ENCODE measurements at regions not wholly inside any gene's neighbourhood (a gene's known extent, or its start where the extent isn't known, plus 50 kb on each side); places are given as distances from the start of the nearest gene placed in this dataset.

DNA sequence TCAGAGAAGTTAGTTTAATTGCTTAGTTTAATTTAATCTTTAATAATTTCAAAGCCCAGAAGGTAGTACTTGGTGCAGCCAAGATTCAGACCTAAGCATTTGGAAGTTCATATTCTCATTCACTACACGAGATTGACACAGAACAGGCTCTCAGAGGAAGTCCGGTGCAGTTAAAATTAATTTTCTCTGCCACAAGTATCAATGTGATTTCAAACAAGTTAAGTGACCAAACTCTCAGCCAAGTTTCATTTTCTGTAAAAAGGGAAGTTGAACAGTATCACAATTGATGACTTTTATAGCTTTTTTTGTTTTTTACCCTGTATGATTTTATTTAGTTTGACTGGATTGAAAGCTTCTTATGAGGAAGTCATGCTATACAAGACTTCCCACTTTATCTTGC is 1494.9 kb upstream of the LRRTM3 start:
- DNase-seq = no peak

DNA sequence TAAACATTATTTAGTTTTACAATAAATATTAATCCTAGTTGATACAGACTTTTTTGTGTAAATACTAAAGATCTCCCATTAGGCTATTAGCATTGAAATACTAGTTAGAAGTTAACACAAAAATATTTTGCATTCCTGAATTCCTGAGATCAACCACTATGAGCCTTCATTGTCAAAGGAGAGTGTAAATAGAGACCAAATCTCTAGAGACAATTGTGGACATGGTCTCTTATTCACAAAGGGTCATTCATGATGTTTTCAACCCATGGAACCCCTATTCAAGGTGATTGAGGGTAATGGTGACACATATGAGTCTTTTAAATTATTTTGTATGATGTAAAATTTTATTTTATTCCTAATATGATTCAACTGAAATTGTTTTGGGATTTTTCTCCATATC is 1454.8 kb upstream of the LRRTM3 start:
- no peak for DNase-seq

DNA sequence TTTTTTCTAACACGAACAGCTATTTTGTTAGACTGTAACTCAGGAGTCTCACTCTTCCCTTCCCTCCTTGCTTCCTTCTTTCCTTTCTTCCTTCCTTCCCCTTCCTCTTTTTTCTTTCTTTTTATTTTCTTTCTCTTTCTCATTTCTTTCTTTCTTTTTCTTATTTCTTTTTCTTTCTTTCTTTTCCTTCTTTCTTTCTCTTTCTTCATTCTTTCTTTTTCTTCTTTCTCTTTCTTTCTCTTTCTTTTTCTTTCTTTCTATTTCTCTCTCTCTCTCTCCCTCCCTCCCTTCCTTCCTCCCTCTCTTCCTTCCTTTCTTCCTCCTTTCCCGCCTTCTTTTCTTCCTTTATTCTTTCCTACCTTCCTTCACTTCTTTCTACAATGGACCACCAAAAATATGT is 1443.0 kb upstream of the LRRTM3 start:
- no peak for DNase-seq

DNA sequence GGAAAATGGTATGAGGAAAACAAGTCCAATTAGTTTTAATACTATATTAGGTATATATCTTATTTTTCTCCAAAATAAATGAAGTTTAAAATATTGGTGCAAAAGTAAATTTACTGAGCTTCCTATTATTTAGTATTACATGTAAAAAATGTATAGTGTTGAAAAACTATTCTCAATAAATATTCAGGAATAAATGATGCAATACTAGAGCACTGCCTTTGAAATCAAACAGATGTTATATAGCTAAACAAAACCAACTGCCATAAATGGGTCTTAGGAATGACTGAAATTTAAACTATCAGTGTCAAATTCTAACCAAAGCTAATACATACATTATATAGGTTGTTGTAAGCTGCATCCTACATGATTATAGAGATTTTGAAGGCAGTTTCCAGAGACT is 1434.0 kb upstream of the LRRTM3 start:
- DNase-seq = no peak

DNA sequence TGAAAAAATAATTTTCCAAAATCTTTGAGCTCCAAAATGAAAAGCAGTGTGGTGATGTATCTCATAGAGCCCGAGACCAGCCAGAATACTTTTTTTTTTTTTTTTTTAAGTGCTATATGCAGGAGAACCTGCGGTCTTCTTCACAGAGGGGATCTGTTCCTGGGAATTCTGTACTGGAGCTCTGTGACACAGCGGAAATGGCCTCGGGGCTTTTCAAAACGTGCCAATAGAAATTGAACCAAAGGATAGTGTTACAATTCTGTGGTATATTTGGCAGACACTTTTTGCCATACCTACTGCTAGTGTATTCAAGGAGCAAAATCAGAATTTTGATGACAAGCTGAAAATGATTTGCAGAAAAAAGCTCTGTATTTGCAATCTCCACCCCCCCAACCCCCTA is 1429.3 kb upstream of the LRRTM3 start:
- no peak for DNase-seq

DNA sequence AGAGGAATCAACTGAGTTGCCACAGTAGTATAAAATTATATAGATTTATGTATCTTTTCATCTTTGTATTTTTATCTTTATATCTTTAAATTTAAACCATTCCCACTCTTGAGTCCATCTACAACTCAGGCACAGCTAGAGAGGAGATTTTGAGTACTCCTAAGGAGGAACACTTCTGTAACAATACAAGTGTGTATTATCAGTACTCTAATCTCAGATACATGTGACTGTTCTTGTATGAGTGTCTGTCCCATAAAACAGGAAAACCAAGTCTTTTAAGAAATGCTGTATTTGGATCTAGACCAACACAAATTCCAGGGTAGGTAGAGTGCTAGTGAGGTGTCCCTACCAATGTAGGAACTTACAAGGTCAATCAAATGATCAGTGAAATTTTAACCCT is 1428.0 kb upstream of the LRRTM3 start:
- no peak for DNase-seq

DNA sequence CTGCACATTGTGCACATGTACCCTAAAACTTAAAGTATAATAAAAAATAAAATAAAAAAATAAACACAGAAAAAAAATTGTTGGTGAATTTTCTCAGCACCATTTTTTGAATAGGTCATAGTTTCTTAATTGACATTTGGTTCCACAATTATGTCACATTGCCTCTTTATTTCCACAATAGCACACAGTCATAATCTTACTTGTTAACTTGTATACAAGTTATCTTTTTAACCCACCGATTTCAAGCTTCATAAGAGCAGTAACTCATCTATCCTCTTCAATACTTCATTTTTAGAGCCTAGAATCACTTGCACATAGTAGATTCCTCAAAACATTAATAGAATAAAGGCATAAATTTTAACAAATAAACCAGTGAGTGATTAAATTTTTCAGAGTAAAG is 1425.1 kb upstream of the LRRTM3 start:
- DNase-seq = no peak

DNA sequence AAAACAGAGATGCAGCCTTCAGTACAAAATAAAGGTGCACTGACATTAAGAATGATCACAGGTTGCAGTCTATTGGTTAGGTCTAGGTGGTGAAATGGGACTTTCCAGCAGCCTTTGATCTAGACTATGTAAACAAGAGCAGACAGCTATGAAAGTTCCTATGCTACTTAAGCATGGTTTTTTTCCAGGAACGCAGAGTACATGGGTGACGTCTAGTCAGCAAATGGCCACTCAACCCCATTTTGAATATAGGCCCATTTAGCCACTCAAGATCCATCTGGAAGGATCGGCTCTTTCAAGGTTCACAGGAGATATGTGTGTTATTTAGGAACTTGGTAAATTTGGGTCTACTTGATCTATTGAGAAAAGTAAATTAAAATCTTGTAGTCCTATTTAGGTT is 1424.6 kb upstream of the LRRTM3 start:
- DNase-seq = no peak

DNA sequence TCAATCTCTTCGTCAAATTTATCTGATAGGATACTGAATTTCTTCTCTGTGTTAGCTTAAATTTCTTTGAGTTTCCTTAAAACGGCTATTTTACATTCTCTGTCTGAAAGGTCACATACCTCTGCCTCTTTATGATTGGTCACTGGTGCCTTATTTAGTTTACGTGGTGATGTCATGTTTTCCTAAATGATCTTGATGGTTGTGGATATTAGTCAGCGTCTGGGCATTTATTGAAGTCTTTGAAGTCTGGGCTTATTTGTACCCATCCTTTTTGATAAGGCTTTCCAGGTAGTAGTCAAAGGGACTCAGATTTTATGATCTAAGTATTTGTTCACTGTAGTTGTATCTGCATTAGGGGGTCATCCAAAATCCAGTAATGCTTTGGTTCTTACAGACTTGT is 1407.5 kb upstream of the LRRTM3 start:
- no peak for DNase-seq

DNA sequence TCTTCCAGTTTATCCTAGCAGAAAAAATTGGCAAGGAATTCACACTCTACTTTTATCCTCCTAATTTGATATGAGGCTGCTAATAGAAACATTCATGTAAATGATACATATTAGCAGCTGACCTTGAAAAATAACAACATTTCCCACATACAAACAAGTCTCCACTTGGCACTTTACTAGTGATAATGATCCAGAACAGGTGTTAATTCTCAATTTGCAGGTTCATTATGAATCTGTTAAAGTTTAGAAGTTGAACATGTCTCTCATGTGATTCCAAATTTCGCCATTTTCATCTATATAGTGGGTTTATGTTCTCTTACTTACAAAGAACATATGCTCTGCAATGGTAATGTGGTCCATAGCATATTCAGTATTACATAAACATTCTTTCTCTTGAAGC is 1396.8 kb upstream of the LRRTM3 start:
- DNase-seq = no peak

DNA sequence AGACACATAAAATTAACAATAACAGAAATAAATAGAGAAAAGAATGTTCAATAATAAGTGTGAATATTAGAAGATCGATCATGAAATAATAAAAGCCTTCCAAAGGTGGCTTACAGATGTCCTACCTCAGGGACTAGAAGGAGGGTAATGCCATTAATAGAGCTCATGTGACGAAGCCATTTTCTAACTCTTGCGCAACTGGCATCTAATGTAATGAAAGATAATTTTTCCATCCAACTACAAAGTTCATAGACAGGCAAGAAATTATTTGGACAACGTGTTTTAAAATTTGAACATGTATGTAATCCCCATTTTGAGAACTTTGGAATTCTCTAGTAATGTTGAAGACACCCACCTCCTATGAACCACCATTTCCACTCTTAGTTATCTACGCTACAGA is 1394.3 kb upstream of the LRRTM3 start:
- DNase-seq = no peak

DNA sequence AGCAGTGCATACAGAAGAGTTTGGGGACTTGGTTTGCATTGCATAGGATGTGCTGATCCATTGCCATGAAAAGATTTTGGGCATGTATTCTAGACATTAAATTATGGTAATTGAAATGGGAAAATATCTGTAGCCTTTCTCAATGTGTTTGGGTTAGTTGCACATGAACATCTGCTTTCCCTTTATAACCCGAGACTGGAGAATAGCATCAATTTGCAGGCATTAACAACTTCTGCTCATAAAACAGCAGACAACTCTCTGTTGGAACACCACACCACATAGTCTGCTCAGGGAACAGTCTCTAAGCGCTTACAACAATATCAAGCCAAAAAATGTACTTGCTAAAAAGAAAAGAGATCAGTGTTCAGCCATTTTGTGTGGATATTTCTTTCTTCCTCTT is 1391.1 kb upstream of the LRRTM3 start:
- no peak for DNase-seq

DNA sequence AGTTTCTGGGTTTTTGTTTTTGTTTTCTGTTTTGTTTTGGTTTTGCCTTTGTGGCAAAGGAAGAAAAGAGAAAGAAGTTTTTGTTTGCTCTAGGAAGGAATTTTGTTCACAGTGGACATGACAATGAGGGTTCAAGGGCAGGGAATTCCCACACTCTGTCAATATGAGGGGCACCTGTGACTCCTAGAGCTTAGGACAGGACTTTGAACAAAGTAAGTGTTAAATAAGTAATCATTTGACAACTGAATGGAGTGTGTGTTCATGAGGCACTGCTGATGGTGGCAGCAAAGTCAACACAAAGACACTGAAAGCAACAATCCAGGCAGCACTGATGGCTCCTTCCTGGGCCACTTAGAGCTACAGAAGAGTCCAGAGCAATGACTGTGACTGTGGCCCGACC is 1381.1 kb upstream of the LRRTM3 start:
- no peak for DNase-seq

DNA sequence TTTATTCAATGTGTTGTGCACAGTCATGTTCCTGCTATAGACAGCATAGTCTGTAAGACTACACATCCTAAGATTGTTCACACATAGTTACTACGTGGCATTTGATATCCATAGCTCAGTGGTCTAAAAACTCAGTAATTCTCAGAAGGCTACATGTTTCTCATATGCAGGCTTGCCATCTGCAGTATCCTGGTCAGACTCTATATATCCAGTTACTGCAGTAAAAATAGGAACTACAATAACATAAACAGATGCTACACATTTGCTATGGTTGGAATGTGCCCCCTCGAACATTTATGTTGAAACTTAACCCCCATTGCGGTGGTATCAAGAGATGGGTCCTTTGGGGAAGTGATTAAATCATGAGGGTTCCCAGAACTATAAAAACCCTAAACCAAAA is 1377.8 kb upstream of the LRRTM3 start:
- DNase-seq = no peak

DNA sequence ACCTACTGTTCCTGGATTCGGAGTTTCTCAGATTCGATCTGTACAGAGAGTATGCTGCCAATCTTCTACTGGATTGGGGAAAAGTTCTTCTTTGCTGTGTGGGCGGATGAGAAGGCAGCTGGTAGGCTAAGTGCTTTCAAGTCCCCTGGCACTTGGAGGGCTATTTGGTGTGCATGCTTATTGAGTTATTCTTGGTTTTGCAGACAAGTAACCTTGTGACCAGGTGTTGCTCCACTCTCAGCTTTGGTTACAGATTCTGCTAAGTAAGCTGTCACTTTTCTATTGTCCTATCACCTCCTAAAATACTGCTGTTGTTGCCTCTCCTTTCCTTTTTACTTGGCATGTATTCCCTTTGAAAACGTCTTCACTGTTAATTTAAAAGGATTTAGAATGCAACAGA is 1375.1 kb upstream of the LRRTM3 start:
- DNase-seq = no peak

DNA sequence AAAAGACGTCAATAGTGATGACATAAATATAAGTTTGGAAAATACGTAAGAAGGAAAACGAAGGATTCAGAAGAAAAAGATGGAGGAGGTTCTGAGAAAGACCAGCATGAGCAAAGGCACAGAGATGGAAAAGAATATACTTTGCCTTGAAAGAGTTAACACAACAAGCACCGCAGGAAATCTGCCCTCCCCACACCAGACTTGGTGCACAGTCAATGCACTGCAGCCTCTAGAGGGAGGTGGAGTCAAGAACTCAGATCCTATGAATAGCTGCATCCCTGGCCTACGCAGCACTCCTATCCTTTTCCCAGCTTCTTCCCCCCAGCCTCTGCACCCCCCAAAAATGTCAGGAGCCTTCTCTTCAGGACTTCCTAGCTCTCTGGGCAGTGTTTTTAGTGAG is 1370.6 kb upstream of the LRRTM3 start:
- DNase-seq = no peak

DNA sequence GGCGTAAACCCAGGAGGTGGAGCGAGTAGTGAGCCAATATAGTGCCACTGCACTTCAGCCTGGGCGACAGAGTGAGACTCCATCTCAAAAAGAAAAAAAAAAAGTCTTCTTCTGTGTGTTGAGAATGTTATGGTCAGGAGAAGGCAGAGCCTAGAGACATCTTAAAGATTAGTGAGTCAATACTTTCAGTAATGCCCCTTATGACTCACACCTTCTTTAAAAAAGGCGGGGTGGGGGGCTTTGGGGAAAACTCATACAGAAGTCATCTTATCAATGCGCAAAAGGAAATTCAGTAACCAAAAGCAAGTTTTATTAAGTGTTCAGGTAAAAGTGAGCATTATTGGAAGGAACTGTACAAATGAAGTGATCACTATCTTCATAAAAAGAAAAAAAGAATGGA is 1369.8 kb upstream of the LRRTM3 start:
- DNase-seq = no peak

DNA sequence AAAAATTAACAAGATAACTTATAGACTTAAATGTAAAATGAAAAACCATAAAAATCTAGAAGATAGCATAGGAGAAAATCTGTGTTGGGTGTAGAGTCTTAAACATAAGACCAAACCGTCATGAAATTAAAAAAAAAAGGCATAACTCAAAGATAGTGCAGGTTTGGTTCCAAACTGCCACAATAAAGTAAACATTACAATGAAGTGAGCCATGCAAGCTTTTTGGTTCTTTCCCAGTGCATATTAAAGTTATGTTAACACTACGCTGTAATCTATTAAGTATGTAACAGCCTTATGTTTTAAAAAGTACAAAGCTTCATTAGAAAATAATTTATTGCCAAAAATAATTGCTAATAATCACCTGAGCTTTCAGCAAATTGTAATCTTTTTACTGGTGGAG is 1366.5 kb upstream of the LRRTM3 start:
- DNase-seq = no peak

DNA sequence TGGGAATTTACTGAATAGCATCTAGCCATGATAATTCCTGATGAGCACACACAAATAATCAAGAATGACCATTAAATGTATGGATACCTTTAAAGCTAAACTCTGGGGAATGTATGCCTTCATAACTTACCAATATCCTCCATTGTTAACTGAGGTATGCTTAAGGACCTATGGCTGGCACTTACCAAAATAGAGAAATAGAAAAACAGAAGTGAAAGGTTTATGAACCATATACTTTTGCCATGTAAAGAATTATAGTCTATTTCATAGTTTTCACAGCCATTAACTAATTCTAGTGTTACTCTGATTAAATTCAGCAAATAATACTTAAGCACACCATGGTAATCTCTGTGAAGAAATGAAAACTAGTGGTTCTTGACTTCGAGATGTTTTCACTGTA is 1360.6 kb upstream of the LRRTM3 start:
- no peak for DNase-seq

DNA sequence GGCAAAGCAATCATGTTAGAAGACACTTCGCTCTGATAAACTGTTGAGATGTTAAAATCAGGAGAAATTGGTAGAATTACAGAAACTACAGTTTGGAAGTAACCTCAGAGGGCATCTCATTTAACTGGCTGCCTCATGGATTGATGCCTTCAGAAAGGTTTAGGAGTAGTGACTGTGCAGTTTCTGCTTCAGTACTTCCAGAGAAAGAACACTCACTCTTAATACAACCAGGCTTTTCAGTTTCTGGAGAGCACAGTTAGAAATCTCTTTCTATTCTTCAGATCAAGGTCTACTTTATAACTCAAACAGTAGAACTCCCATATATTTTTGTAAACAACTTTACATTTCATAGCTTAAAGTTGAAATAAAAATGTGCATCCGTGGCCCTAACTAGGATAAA is 1358.9 kb upstream of the LRRTM3 start:
- DNase-seq = no peak

DNA sequence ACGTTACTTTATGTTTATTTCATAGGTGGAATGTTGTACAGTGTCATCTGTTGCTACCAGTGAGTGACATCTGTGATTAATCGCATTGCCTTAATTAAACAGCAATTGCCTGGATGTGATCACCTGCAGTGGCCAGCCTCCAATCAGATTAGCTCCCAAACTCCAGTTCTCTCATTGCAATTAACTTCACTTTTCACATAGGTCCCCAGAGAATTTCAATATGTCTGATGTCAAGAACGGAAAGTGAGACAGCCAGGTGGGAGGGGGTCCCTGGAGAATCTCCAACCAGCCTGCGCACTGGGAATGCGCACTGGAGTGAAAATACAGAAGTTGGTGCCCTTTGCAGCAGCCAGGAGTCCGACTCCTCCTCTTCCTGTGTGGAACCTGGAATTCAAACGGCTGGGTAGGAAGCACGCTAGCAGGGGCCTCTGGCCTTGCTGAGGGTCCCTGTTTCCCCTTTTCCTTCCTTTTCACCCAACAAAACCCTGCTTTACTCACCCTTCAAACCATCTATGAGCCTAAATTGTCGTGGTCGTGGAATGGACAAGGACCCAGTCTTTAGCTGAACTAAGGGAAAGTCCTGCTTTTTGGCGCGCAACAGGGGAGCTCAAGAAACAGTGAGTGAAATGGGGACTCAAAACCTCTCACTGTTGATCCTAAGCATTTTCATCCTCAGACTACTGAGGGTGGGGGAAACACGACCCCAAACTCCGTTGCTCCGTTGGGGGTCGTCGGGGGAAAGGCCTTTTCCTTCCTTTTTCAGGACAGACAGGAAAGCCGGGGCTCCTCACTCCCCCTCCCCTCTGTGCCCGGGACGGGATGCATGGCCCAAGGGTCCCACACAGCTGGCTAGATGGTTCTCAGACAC is 1355.5 kb upstream of the LRRTM3 start:
- DNase-seq = no peak

DNA sequence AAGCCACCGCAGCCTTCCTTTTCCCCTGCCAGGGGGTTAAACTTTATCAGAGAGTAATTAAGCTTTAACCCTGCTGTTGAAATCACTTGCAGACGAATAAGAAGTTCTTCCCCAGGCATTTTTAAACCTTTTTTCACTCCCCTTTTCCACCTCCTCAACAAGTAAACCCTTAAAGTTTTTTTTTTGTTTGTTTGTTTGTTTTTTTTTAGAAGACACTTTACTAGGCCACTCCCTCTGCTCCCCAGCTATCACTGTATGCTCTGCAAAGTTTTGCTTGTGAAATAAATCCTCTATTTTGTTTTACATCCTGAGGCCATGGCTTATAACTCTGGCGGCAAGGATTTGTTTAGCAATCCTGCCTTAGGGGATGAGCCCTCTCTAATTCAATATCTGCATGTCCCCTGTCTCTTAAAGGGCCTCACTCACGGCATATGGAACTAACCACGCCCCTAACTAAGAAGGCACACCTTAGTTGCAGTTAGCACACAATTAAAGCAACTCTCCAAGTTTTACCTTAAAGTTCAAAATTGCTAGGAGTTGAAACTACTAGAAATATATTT is 1354.7 kb upstream of the LRRTM3 start:
- no peak for DNase-seq

DNA sequence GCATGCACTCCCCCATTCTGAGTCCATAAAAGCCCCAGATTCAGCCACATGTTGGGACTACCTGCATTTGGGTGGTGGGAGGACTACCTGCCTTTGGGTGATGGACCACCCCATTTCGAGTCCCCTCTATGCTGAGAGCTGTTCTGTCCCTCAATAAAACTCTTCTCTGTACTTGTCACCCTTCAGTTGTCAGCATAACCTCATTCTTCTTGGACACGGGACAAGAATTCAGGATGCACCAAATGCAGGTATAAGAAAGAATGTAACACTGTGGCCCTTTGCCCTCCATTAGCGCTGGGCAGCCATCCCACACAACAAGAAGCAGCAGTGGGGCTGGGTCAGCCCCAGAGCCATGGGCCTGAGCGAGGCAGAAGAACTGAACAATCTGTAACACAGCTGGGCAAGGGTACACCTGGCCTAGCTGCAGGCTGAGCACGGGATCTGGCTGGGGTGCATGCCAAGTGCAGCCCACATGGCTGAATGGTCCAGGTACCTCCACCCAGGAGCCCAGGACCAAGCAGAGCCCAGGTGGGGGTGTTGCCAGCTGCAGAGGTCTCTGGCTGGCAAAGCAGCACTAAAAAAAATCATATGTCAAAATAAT is 1344.3 kb upstream of the LRRTM3 start:
- no peak for DNase-seq

DNA sequence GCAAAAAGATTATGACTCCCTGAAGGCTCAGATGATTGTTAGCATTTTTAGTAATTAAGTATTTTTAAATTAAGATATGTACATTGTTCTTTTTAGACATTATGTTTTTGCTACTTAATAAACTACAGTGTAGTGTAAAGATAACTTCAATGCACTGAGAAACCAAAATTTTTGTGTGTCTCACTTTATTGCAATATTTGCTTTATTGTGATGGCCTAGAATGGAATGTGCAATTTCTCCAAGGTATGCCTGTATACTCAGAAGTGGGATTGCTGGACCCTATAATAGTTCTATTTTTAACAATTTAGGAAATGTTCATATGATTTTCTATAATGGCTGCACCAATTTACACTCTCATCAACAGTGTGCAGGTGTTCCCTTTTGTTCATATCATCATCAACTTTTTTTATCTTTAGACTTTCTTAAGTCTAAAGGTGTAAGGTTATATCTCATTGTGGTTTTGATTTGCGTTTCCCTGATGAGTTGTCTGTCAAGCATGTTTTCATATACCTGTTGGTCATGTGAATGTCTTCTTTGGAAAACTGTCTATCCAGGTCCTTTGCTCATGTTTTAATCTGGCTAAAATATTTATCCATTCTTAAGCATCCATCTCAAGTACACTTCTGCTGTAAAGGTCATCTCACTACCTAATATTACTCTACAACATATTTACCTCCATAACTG is 1323.5 kb upstream of the LRRTM3 start:
- DNase-seq = no peak
